ENCODE measurements at regions not wholly inside any gene's neighbourhood (a gene's known extent, or its start where the extent isn't known, plus 50 kb on each side); places are given as distances from the start of the nearest gene placed in this dataset.

- intact Hi-C loops (cut with DNase I; ENCODE audit: low total_unique reads), result loop anchor here (5.0 kb wide), 1 partner anchor 126 kb away; no protein-coding TSS in a partner anchor
- Histone ChIP-seq H3K9me3 (no peaks in the 10 kb centered on the region), H3K27ac (no peak overlapping the region), H3K36me3 (no peaks in the 10 kb centered on the region), H3K4me1 (no peaks in the 10 kb centered on the region), H3K4me3 (no peak overlapping the region), H3K27me3 (no peaks in the 10 kb centered on the region)
- TF ChIP-seq CTCF (IDR thresholded peaks at IDR 0.05), result no peak
- no peak for DNase-seq
Observed at GRCh38 chr3:107441617-107442016, 64.4 kb downstream of the CCDC54 start.

- no peaks in the 10 kb centered on the region for H3K9me3 ChIP-seq
- no peak overlapping the region for H3K4me3 ChIP-seq
- H3K36me3 ChIP-seq, result no peaks in the 10 kb centered on the region
- DNase-seq, result no peak
- intact Hi-C loops (cut with DNase I; ENCODE audit: low total_unique reads), result loop anchor here (5.0 kb wide), 1 partner anchor 124 kb away; no protein-coding TSS in a partner anchor
- no peaks in the 10 kb centered on the region for H3K4me1 ChIP-seq
- TF ChIP-seq CTCF (IDR thresholded peaks at IDR 0.05), result no peak
- no peak overlapping the region for H3K27ac ChIP-seq
- no peaks in the 10 kb centered on the region for H3K27me3 ChIP-seq
Observed at GRCh38 chr3:107443461-107443860, 66.2 kb downstream of the CCDC54 start.

- DNase-seq, result no peak
- no peaks in the 10 kb centered on the region for H3K4me1 ChIP-seq
- H3K36me3 ChIP-seq, result no peaks in the 10 kb centered on the region
- H3K4me3 ChIP-seq, result no peak overlapping the region
- TF ChIP-seq CTCF (IDR thresholded peaks at IDR 0.05), result no peak
- no peak overlapping the region for H3K27ac ChIP-seq
- H3K9me3 ChIP-seq, result no peaks in the 10 kb centered on the region
- intact Hi-C loops (cut with DNase I; ENCODE audit: low total_unique reads), result no loop called here
- H3K27me3 ChIP-seq, result no peaks in the 10 kb centered on the region
Observed at GRCh38 chr3:107446706-107447105, 69.5 kb downstream of the CCDC54 start.

- no peak for TF ChIP-seq CTCF (IDR thresholded peaks at IDR 0.05)
- H3K4me3 ChIP-seq, result no peak overlapping the region
- no peak for DNase-seq
- H3K27me3 ChIP-seq, result no peaks in the 10 kb centered on the region
- no peaks in the 10 kb centered on the region for H3K36me3 ChIP-seq
- no peaks in the 10 kb centered on the region for H3K9me3 ChIP-seq
- no peaks in the 10 kb centered on the region for H3K4me1 ChIP-seq
- intact Hi-C loops (cut with DNase I; ENCODE audit: low total_unique reads), result no loop called here
- H3K27ac ChIP-seq, result no peak overlapping the region
Observed at GRCh38 chr3:107450254-107450893, 72.4 kb upstream of the BBX start.

- DNase-seq, result no peak
- TF ChIP-seq CTCF (IDR thresholded peaks at IDR 0.05), result no peak
- H3K27me3 ChIP-seq, result no peaks in the 10 kb centered on the region
- no peak overlapping the region for H3K27ac ChIP-seq
- no peaks in the 10 kb centered on the region for H3K36me3 ChIP-seq
- no peak overlapping the region for H3K4me3 ChIP-seq
- no peaks in the 10 kb centered on the region for H3K4me1 ChIP-seq
- H3K9me3 ChIP-seq, result no peaks in the 10 kb centered on the region
- intact Hi-C loops (cut with DNase I; ENCODE audit: low total_unique reads), result no loop called here
Observed at GRCh38 chr3:107452436-107452835, 70.3 kb upstream of the BBX start.

GRCh38 chr3:107453504-107453903, 69.3 kb upstream of the BBX start:
- no peak for DNase-seq
- H3K9me3 ChIP-seq, result no peaks in the 10 kb centered on the region
- H3K4me3 ChIP-seq, result no peak overlapping the region
- H3K4me1 ChIP-seq, result no peaks in the 10 kb centered on the region
- no peak for TF ChIP-seq CTCF (IDR thresholded peaks at IDR 0.05)
- no peaks in the 10 kb centered on the region for H3K36me3 ChIP-seq
- H3K27me3 ChIP-seq, result no peaks in the 10 kb centered on the region
- intact Hi-C loops (cut with DNase I; ENCODE audit: low total_unique reads), result no loop called here
- no peak overlapping the region for H3K27ac ChIP-seq

All from tibial artery (tissue), 4 donors.